ENCODE measurements at regions not wholly inside any gene's neighbourhood (a gene's known extent, or its start where the extent isn't known, plus 50 kb on each side); places are given as distances from the start of the nearest gene placed in this dataset.

- no peak for TF ChIP-seq CTCF (IDR thresholded peaks at IDR 0.05)
- no peak for TF ChIP-seq POLR2A (IDR thresholded peaks at IDR 0.05)
Observed at GRCh38 chr5:133896873-133897272, 71.6 kb downstream of the C5orf15 start.

All from right lobe of liver (tissue), 4 donors.